ENCODE measurements at regions not wholly inside any gene's neighbourhood (a gene's known extent, or its start where the extent isn't known, plus 50 kb on each side); places are given as distances from the start of the nearest gene placed in this dataset.

GRCh38 chr5:60527072-60527471 lies 172.9 kb downstream of the DEPDC1B start:
- TF ChIP-seq POLR2A (IDR thresholded peaks at IDR 0.05) = no peak
- TF ChIP-seq POLR2AphosphoS5 (IDR thresholded peaks at IDR 0.05) = no peak
- TF ChIP-seq CTCF (IDR thresholded peaks at IDR 0.05 in 8 of 11, conservative IDR thresholded peaks at IDR 0.05 in 3 of 11) = no peak

Measured in spleen (tissue), 7 donors.